HEK293 (cell line): ENCODE measurements at regions not wholly inside any gene's neighbourhood (a gene's known extent, or its start where the extent isn't known, plus 50 kb on each side); places are given as distances from the start of the nearest gene placed in this dataset.

Source experiments
- CTCF ChIA-PET: fragments of 350-600 bp; formaldehyde crosslinking; extraction: SDS; loops from one replicate; lab custom pipeline; 2021; ENCODE audit warnings: antibody characterized with exemption; lab: Yijun Ruan, JAX
- POLR2A ChIA-PET: fragments of 300-600 bp; formaldehyde crosslinking; extraction: SDS; loops from one replicate; lab custom pipeline; 2020; ENCODE audit warnings: antibody characterized with exemption, inconsistent platforms; lab: Yijun Ruan, JAX
- H3K27ac ChIP-seq: fragments of 200-500 bp; sonication (Bioruptor generic); 2 replicates; pipeline ENCODE4 v1.5.1; 2014; ENCODE audit warnings: low read depth, low read length, control low read depth, inconsistent platforms; ENCODE audit errors: extremely low read depth
- H3K36me3 ChIP-seq, 2 experiments: fragments of 200-500 bp in 1 of 2; sonication (Bioruptor generic) in 1 of 2; 1 replicate in 1 of 2; 2 replicates in 1 of 2; pipeline ENCODE4 v1.5.1; 2014 to 2017; ENCODE audit warnings: inconsistent platforms in 2 of 2, low read length in 2 of 2; ENCODE audit not compliant: control insufficient read depth in 2 of 2, insufficient read depth in 1 of 2
- H3K4me1 ChIP-seq: fragments of 200-500 bp; sonication (Bioruptor generic); 2 replicates; pipeline ENCODE4 v1.5.1; 2014; ENCODE audit warnings: mild to moderate bottlenecking, low read length, inconsistent platforms; ENCODE audit not compliant: control insufficient read depth, insufficient read depth
- H3K4me3 ChIP-seq: 2 replicates; pipeline ENCODE4 v1.5.1; 2011; ENCODE audit warnings: low read depth, mild to moderate bottlenecking, control low read depth, low read length, moderate library complexity
- H3K9me3 ChIP-seq: fragments of 200-500 bp; sonication (Bioruptor generic); 2 replicates; pipeline ENCODE4 v1.5.1; 2014; ENCODE audit warnings: low read depth, low read length, inconsistent platforms; ENCODE audit not compliant: control insufficient read depth, insufficient read depth
- ATF2 ChIP-seq: fragments of 450-650 bp; formaldehyde crosslinking; IDR thresholded peaks from 2 replicates; pipeline ENCODE4 v1.5.1; 2016; ENCODE audit warnings: missing biosample characterization, missing genetic modification characterization, low read depth
- HOXD13 ChIP-seq: sonication (generic); formaldehyde crosslinking; IDR thresholded peaks from 2 replicates; pipeline ENCODE4 v1.8.0; 2022; ENCODE audit warnings: missing genetic modification reagents, borderline replicate concordance
- PRDM2 ChIP-seq: fragments of 450-650 bp; formaldehyde crosslinking; IDR thresholded peaks from 2 replicates; pipeline ENCODE4 v1.5.1; 2016; ENCODE audit warnings: missing biosample characterization, missing genetic modification characterization, borderline replicate concordance
- ZEB2 ChIP-seq: fragments of 450-650 bp; formaldehyde crosslinking; IDR thresholded peaks from 2 replicates; pipeline ENCODE4 v1.5.1; 2016; ENCODE audit warnings: missing biosample characterization, missing genetic modification characterization
- ZFP41 ChIP-seq: fragments of 450-650 bp; formaldehyde crosslinking; IDR thresholded peaks from 2 replicates; pipeline ENCODE4 v1.5.1; 2016; ENCODE audit warnings: missing biosample characterization, missing genetic modification characterization, borderline replicate concordance
- ZNF114 ChIP-seq: fragments of 450-650 bp; formaldehyde crosslinking; IDR thresholded peaks from 2 replicates; pipeline ENCODE4 v1.5.0; 2017; ENCODE audit warnings: missing biosample characterization, missing genetic modification characterization
- ZNF133 ChIP-seq: fragments of 450-650 bp; formaldehyde crosslinking; IDR thresholded peaks from 2 replicates; pipeline ENCODE4 v1.5.1; 2016; ENCODE audit warnings: missing biosample characterization, missing genetic modification characterization
- ZNF16 ChIP-seq: fragments of 450-650 bp; formaldehyde crosslinking; IDR thresholded peaks from 2 replicates; pipeline ENCODE4 v1.5.1; 2016; ENCODE audit warnings: low read depth, missing biosample characterization, missing genetic modification characterization
- ZNF202 ChIP-seq: fragments of 450-650 bp; formaldehyde crosslinking; IDR thresholded peaks from 2 replicates; pipeline ENCODE4 v1.5.1; 2016; ENCODE audit warnings: missing biosample characterization, missing genetic modification characterization, borderline replicate concordance
- ZNF239 ChIP-seq: fragments of 450-650 bp; formaldehyde crosslinking; IDR thresholded peaks from 2 replicates; pipeline ENCODE4 v1.5.1; 2016; ENCODE audit warnings: missing biosample characterization, missing genetic modification characterization
- ZNF280C ChIP-seq: fragments of 450-650 bp; formaldehyde crosslinking; IDR thresholded peaks from 2 replicates; pipeline ENCODE4 v1.5.1; 2016; ENCODE audit warnings: missing biosample characterization, missing genetic modification characterization
- ZNF416 ChIP-seq: fragments of 450-650 bp; formaldehyde crosslinking; IDR thresholded peaks from 2 replicates; pipeline ENCODE4 v1.5.1; 2016; ENCODE audit warnings: missing biosample characterization, missing genetic modification characterization
- ZNF561 ChIP-seq: fragments of 450-650 bp; IDR thresholded peaks from 2 replicates; pipeline ENCODE4 v1.5.1; 2018; ENCODE audit warnings: missing biosample characterization, missing genetic modification characterization, borderline replicate concordance
- ZNF580 ChIP-seq: fragments of 450-650 bp; formaldehyde crosslinking; IDR thresholded peaks from 2 replicates; pipeline ENCODE4 v1.5.1; 2016; ENCODE audit warnings: missing biosample characterization, missing genetic modification characterization
- ZNF658 ChIP-seq: fragments of 450-650 bp; formaldehyde crosslinking; IDR thresholded peaks from 2 replicates; pipeline ENCODE4; 2016; ENCODE audit warnings: missing biosample characterization, missing genetic modification characterization
- ZNF707 ChIP-seq: fragments of 450-650 bp; formaldehyde crosslinking; IDR thresholded peaks from 2 replicates; pipeline ENCODE4 v1.5.1; 2016; ENCODE audit warnings: missing biosample characterization, missing genetic modification characterization
- TF ChIP-seq, protein P1 (sequence below): fragments of 450-650 bp; formaldehyde crosslinking; IDR thresholded peaks from 2 replicates; pipeline ENCODE4 v1.5.1; 2017; ENCODE audit warnings: missing biosample characterization, missing genetic modification characterization
- TF ChIP-seq, protein P2 (sequence below): fragments of 450-650 bp; formaldehyde crosslinking; IDR thresholded peaks from 2 replicates; pipeline ENCODE4 v1.5.1; 2017; ENCODE audit warnings: missing biosample characterization, mild to moderate bottlenecking, missing genetic modification characterization, moderate library complexity
- TF ChIP-seq, protein P3 (sequence below): fragments of 450-650 bp; formaldehyde crosslinking; IDR thresholded peaks from 2 replicates; pipeline ENCODE4 v1.5.1; 2016; ENCODE audit warnings: missing biosample characterization, missing genetic modification characterization

DNA sequence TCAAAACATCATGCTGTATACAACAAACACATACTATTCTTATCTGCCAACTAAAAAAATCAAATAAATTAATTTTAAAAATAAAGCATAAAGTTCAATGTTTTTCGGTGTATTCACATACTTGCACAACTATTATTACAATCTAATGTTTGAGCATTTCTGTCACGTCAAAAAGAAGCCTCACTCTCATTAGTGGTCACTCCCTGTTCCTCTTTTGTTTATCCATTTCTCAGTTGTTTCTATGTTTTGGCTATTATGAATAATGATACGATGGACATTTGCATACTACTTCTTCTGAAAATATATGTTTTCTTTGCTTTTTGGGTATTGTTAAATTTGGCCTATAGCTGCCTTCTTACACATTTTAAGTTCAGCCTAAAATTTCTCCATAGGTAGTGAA lies 773.0 kb upstream of the HS6ST1 start:
- CTCF ChIA-PET: interaction anchor here (0.6 kb wide), 1 partner anchor 173 kb away, joined by 3 read pairs; no protein-coding TSS in a partner anchor
- TF ChIP-seq ZNF280C: no peak
- TF ChIP-seq, protein P1, sequence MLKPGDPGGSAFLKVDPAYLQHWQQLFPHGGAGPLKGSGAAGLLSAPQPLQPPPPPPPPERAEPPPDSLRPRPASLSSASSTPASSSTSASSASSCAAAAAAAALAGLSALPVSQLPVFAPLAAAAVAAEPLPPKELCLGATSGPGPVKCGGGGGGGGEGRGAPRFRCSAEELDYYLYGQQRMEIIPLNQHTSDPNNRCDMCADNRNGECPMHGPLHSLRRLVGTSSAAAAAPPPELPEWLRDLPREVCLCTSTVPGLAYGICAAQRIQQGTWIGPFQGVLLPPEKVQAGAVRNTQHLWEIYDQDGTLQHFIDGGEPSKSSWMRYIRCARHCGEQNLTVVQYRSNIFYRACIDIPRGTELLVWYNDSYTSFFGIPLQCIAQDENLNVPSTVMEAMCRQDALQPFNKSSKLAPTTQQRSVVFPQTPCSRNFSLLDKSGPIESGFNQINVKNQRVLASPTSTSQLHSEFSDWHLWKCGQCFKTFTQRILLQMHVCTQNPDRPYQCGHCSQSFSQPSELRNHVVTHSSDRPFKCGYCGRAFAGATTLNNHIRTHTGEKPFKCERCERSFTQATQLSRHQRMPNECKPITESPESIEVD (tag by site-specific recombination): no peak
- TF ChIP-seq ZNF202 (tag by site-specific recombination): no peak
- TF ChIP-seq, protein P2, sequence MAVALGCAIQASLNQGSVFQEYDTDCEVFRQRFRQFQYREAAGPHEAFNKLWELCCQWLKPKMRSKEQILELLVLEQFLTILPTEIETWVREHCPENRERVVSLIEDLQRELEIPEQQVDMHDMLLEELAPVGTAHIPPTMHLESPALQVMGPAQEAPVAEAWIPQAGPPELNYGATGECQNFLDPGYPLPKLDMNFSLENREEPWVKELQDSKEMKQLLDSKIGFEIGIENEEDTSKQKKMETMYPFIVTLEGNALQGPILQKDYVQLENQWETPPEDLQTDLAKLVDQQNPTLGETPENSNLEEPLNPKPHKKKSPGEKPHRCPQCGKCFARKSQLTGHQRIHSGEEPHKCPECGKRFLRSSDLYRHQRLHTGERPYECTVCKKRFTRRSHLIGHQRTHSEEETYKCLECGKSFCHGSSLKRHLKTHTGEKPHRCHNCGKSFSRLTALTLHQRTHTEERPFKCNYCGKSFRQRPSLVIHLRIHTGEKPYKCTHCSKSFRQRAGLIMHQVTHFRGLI (tag by site-specific recombination): no peak
- TF ChIP-seq ZFP41 (tag by site-specific recombination): no peak
- TF ChIP-seq, protein P3, sequence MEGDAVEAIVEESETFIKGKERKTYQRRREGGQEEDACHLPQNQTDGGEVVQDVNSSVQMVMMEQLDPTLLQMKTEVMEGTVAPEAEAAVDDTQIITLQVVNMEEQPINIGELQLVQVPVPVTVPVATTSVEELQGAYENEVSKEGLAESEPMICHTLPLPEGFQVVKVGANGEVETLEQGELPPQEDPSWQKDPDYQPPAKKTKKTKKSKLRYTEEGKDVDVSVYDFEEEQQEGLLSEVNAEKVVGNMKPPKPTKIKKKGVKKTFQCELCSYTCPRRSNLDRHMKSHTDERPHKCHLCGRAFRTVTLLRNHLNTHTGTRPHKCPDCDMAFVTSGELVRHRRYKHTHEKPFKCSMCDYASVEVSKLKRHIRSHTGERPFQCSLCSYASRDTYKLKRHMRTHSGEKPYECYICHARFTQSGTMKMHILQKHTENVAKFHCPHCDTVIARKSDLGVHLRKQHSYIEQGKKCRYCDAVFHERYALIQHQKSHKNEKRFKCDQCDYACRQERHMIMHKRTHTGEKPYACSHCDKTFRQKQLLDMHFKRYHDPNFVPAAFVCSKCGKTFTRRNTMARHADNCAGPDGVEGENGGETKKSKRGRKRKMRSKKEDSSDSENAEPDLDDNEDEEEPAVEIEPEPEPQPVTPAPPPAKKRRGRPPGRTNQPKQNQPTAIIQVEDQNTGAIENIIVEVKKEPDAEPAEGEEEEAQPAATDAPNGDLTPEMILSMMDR (tag by site-specific recombination): no peak
- no peak for TF ChIP-seq ZNF416 (tag by site-specific recombination)
- TF ChIP-seq ZNF561 (tag by site-specific recombination): no peak
- no peak for TF ChIP-seq ZNF16 (tag by site-specific recombination)
- no peak for TF ChIP-seq ZNF239
- no peak for TF ChIP-seq ZNF580 (tag by site-specific recombination)

GRCh38 chr2:129092956-129093355 lies 774.3 kb upstream of the HS6ST1 start:
- H3K4me3 ChIP-seq: no peak overlapping the region
- H3K4me1 ChIP-seq: no peaks in the 10 kb centered on the region
- CTCF ChIA-PET: no interaction called here
- H3K27ac ChIP-seq: no peak overlapping the region
- H3K36me3 ChIP-seq: no peaks in the 10 kb centered on the region; a peak in 1 of 3 replicates
- no peaks in the 10 kb centered on the region for H3K9me3 ChIP-seq
- POLR2A ChIA-PET: interaction anchor here (0.7 kb wide), 1 partner anchor 21 kb away, joined by 6 read pairs; no protein-coding TSS in a partner anchor
- TF ChIP-seq ZNF114 (tag by site-specific recombination): no peak
- TF ChIP-seq ZNF707: no peak
- TF ChIP-seq ZNF133 (tag by site-specific recombination): no peak
- TF ChIP-seq ATF2 (tag by site-specific recombination): no peak
- TF ChIP-seq ZEB2: no peak
- TF ChIP-seq HOXD13: no peak
- TF ChIP-seq ZNF658 (tag by site-specific recombination): no peak
- no peak for TF ChIP-seq PRDM2 (tag by site-specific recombination)

More for the DNA sequence above, 773.0 kb upstream of the HS6ST1 start:
- H3K4me3 ChIP-seq: no peak overlapping the region
- no peaks in the 10 kb centered on the region; a peak in 1 of 3 replicates for H3K36me3 ChIP-seq
- POLR2A ChIA-PET: no interaction called here
- no peaks in the 10 kb centered on the region for H3K9me3 ChIP-seq
- no peak overlapping the region for H3K27ac ChIP-seq
- H3K4me1 ChIP-seq: no peaks in the 10 kb centered on the region
